A549 (cell line): ENCODE measurements at regions not wholly inside any gene's neighbourhood (a gene's known extent, or its start where the extent isn't known, plus 50 kb on each side); places are given as distances from the start of the nearest gene placed in this dataset.

ENCODE experiments used
- ATAC-seq, 2 experiments: fragments of 200-7000 bp in 1 of 2; fragments of >200 bp in 1 of 2; cut with Nextera tagmentation in 1 of 2; cut with Tn5 transposase in 1 of 2; 3 replicates each; pipeline versions ENCODE4 v1.8.0 to v1.9.1; 2018 to 2020; ENCODE audit warnings: mild to moderate bottlenecking in 1 of 2, moderate library complexity in 1 of 2
- CTCF ChIA-PET: fragments of 300-600 bp; sonication (Branson Sonifier 250); formaldehyde crosslinking; extraction: SDS; loops from one replicate; lab custom pipeline; 2021; ENCODE audit warnings: antibody characterized with exemption, inconsistent platforms; lab: Yijun Ruan, JAX
- POLR2A ChIA-PET: fragments of 350-600 bp; formaldehyde crosslinking; extraction: SDS; loops from one replicate; lab custom pipeline; 2021; ENCODE audit warnings: antibody characterized with exemption, inconsistent platforms; lab: Yijun Ruan, JAX
- DNase-seq, 2 experiments: peaks; one replicate each; pipeline versions ENCODE4 v3.0.0 to v3.0.0-alpha.2; 2011 to 2016; ENCODE audit warnings: low read depth in 1 of 2, low spot score in 1 of 2
- FAIRE-seq: peaks from 2 replicates; lab custom pipeline; 2011; peaks lifted over from hg19 to GRCh38; lab: Jason Lieb, UNC
- H3K27ac ChIP-seq, 2 experiments: fragments of >200 bp; sonication (Bioruptor Twin); formaldehyde crosslinking; 3 replicates each; pipeline ENCODE4 v1.5.1; 2016 to 2017
- H3K4me1 ChIP-seq: fragments of >200 bp; sonication (Bioruptor Twin); formaldehyde crosslinking; 3 replicates; pipeline ENCODE4 v1.6.1; 2016
- H3K4me2 ChIP-seq: fragments of >200 bp; sonication (Bioruptor Twin); formaldehyde crosslinking; 3 replicates; pipeline ENCODE4 v1.6.1; 2016
- H3K4me3 ChIP-seq: fragments of >200 bp; sonication (Bioruptor Twin); formaldehyde crosslinking; 3 replicates; pipeline ENCODE4 v1.5.1; 2016
- H3K9me3 ChIP-seq: fragments of >200 bp; sonication (Bioruptor Twin); formaldehyde crosslinking; 3 replicates; pipeline ENCODE4 v1.6.1; 2016
- CBX2 ChIP-seq: fragments of 200-600 bp; sonication (generic); IDR thresholded peaks from 2 replicates; pipeline ENCODE4 v1.6.1; 2016; ENCODE audit warnings: low read depth, mild to moderate bottlenecking, borderline replicate concordance
- CBX8 ChIP-seq: fragments of 200-600 bp; sonication (generic); IDR thresholded peaks from 2 replicates; pipeline ENCODE4 v1.6.1; 2016
- EHMT2 ChIP-seq: fragments of 200-600 bp; sonication (generic); IDR thresholded peaks from 2 replicates; pipeline ENCODE4 v1.6.1; 2016; ENCODE audit warnings: antibody characterized with exemption, low read depth, mild to moderate bottlenecking, moderate library complexity
- ESRRA ChIP-seq: fragments of 150-350 bp; IDR thresholded peaks from 2 replicates; pipeline ENCODE4 v1.6.1; 2014; ENCODE audit warnings: mild to moderate bottlenecking, low read length, borderline replicate concordance
- FOXS1 ChIP-seq: fragments of 250-450 bp; sonication (Bioruptor Pico); IDR thresholded peaks from 2 replicates; pipeline ENCODE4 v1.5.0; 2020; ENCODE audit warnings: mild to moderate bottlenecking, moderate library complexity
- GATA3 ChIP-seq: IDR thresholded peaks from 2 replicates; pipeline ENCODE4 v1.6.1; 2012; ENCODE audit warnings: borderline replicate concordance
- HDAC2 ChIP-seq: fragments of 200-600 bp; sonication (generic); IDR thresholded peaks from 2 replicates; pipeline ENCODE4 v1.6.1; 2016
- HOXB13 ChIP-seq: fragments of 250-450 bp; sonication (Bioruptor Pico); IDR thresholded peaks from 2 replicates; pipeline ENCODE4 v1.5.0; 2020; ENCODE audit warnings: low read depth, mild to moderate bottlenecking, moderate library complexity
- JUNB ChIP-seq: fragments of >200 bp; sonication (Bioruptor Twin); formaldehyde crosslinking; IDR thresholded peaks from 2 replicates; pipeline ENCODE4 v1.6.1; 2016
- KDM1A ChIP-seq: fragments of 200-600 bp; sonication (generic); IDR thresholded peaks from 2 replicates; pipeline ENCODE4 v1.6.1; 2016; ENCODE audit warnings: low read depth, mild to moderate bottlenecking
- MAFK ChIP-seq: fragments of 450-650 bp; IDR thresholded peaks from 2 replicates; pipeline ENCODE4 v1.6.1; 2014; ENCODE audit not compliant: partially characterized antibody
- NR3C1 ChIP-seq: fragments of >200 bp; sonication (Bioruptor Twin); formaldehyde crosslinking; IDR thresholded peaks from 3 replicates; pipeline ENCODE4 v1.6.1; 2017
- RAD21 ChIP-seq, 2 experiments: fragments of >200 bp in 1 of 2; sonication (Bioruptor Twin) in 1 of 2; formaldehyde crosslinking in 1 of 2; IDR thresholded peaks in 1 of 2; conservative IDR thresholded peaks in 1 of 2; 2 replicates in 1 of 2; 3 replicates in 1 of 2; pipeline ENCODE4 v1.6.1; 2012 to 2018; ENCODE audit warnings: inconsistent platforms in 1 of 2
- RARB ChIP-seq: fragments of 250-450 bp; sonication (Bioruptor Pico); IDR thresholded peaks from 2 replicates; pipeline ENCODE4 v1.8.0; 2021; ENCODE audit warnings: mild to moderate bottlenecking, moderate library complexity
- RCOR1 ChIP-seq: fragments of 150-350 bp; IDR thresholded peaks from 2 replicates; pipeline ENCODE4 v1.6.1; 2014; ENCODE audit warnings: antibody characterized with exemption, low read length, low read depth
- RNF2 ChIP-seq: fragments of 200-600 bp; sonication (generic); IDR thresholded peaks from 2 replicates; pipeline ENCODE4 v1.6.1; 2016; ENCODE audit warnings: low read depth, mild to moderate bottlenecking, antibody characterized with exemption, moderate library complexity, borderline replicate concordance
- SMC3 ChIP-seq: fragments of >200 bp; sonication (Bioruptor Twin); formaldehyde crosslinking; IDR thresholded peaks from 3 replicates; pipeline ENCODE4 v1.6.1; 2018; ENCODE audit warnings: inconsistent platforms
- TP53 ChIP-seq: fragments of 250-450 bp; sonication (Bioruptor Pico); IDR thresholded peaks from 2 replicates; pipeline ENCODE4 v1.5.0; 2021; ENCODE audit warnings: mild to moderate bottlenecking, moderate library complexity
- ZC3H11A ChIP-seq: fragments of 450-650 bp; IDR thresholded peaks from 2 replicates; pipeline ENCODE4 v1.6.1; 2014; ENCODE audit warnings: antibody characterized with exemption, mild to moderate bottlenecking
- ZNF302 ChIP-seq: fragments of 250-450 bp; sonication (Bioruptor Pico); IDR thresholded peaks from 2 replicates; pipeline ENCODE4 v1.9.0; 2021; ENCODE audit warnings: inconsistent platforms, mild to moderate bottlenecking, moderate library complexity
- ZSCAN20 ChIP-seq: fragments of 250-450 bp; sonication (Bioruptor Pico); IDR thresholded peaks from 2 replicates; pipeline ENCODE4 v1.8.0; 2022; ENCODE audit warnings: mild to moderate bottlenecking, moderate library complexity
- WGBS: methylation state at CpG from one replicate; pipeline ENCODE4 v1.1.6; 2017; ENCODE audit errors: missing lambda C conversion rate; 5-methylcytosine and 5-hydroxymethylcytosine counted together
- TF ChIP-seq, protein P1 (sequence below): fragments of >200 bp; sonication (Bioruptor Twin); formaldehyde crosslinking; IDR thresholded peaks from 2 replicates; pipeline ENCODE4 v1.6.1; 2016
- TF ChIP-seq, protein P2 (sequence below): IDR thresholded peaks from 2 replicates; pipeline ENCODE4 v1.6.1; 2012
- TF ChIP-seq, protein P3 (sequence below): IDR thresholded peaks from 2 replicates; pipeline ENCODE4 v1.6.1; 2012; ENCODE audit warnings: low read depth, borderline replicate concordance
- TF ChIP-seq, protein P4 (sequence below): fragments of 450-650 bp; IDR thresholded peaks from 2 replicates; pipeline ENCODE4 v1.6.1; 2014; ENCODE audit warnings: antibody characterized with exemption
- TF ChIP-seq, protein P5 (sequence below): fragments of 150-350 bp; IDR thresholded peaks from 2 replicates; pipeline ENCODE4 v1.6.1; 2014; ENCODE audit warnings: low read depth, mild to moderate bottlenecking, low read length
- TF ChIP-seq, protein P6 (sequence below): fragments of 200-600 bp; sonication (generic); IDR thresholded peaks from 2 replicates; pipeline ENCODE4 v1.6.1; 2016; ENCODE audit warnings: antibody characterized with exemption, mild to moderate bottlenecking, moderate library complexity

DNA sequence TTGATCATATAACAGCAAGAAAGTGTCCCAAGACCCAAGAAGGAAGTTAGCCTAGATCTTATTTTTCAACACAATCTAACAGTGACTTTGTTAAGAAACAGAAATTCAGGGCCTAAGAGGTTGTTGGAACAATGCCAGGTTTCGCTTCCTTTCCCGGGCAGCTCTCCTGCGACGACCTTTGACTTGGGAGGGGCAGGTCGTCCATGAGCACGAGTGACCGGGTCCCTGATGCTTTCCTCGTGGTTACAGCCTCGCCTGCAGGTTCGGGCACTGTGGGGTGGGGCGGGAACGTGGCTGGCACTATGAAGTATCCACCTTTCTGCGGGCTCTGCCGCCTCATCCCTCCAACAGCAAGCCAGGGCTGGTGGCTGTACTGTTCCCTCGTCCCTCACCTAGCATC lies 90.1 kb upstream of the RGMA start (continued):
- no peak for TF ChIP-seq NR3C1
- TF ChIP-seq ZSCAN20 (CRISPR knock-in tag) = no peak
- TF ChIP-seq EHMT2 = no peak
- TF ChIP-seq RNF2 = no peak
- no peak for TF ChIP-seq ZNF302 (CRISPR knock-in tag)
- TF ChIP-seq, protein P1, sequence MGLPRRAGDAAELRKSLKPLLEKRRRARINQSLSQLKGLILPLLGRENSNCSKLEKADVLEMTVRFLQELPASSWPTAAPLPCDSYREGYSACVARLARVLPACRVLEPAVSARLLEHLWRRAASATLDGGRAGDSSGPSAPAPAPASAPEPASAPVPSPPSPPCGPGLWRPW = no peak
- TF ChIP-seq, protein P2, sequence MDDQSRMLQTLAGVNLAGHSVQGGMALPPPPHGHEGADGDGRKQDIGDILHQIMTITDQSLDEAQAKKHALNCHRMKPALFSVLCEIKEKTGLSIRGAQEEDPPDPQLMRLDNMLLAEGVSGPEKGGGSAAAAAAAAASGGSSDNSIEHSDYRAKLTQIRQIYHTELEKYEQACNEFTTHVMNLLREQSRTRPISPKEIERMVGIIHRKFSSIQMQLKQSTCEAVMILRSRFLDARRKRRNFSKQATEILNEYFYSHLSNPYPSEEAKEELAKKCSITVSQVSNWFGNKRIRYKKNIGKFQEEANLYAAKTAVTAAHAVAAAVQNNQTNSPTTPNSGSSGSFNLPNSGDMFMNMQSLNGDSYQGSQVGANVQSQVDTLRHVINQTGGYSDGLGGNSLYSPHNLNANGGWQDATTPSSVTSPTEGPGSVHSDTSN = no peak
- no peak for TF ChIP-seq JUNB
- TF ChIP-seq FOXS1 (CRISPR knock-in tag) = no peak

DNA sequence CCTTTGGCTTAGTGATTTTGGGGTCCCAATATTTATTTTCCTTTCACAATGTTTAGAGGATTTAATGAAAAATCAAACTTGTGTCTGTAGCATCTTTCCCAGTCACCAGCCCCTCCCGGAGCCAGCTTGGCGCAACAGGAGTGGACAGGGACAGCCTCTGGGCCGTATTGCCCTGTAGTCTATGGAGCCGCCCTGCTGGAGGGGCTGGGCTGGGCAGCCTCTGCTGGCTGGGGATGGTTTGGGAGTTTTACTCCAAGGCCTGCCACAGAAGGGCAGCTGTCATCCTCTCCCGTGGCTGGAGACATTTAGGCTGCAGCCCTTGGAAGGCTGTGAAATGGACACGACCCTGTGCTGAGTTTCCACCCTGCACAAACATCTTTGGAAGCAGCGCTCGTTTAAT lies 89.4 kb upstream of the RGMA start:
- FAIRE-seq (no peak), ATAC-seq (no peak), DNase-seq (no peak)
- Histone ChIP-seq H3K4me3 (no peak overlapping the region), H3K4me2 (no peak overlapping the region), H3K4me1 (no peaks in the 10 kb centered on the region), H3K9me3 (peaks cover 4% of the 10 kb centered on the region; the same call in 1 of the 3 replicates), H3K27ac (no peak overlapping the region)
- ChIA-PET CTCF (no interaction called here), POLR2A (no interaction called here)
- TF ChIP-seq ESRRA = no peak
- no peak for TF ChIP-seq RAD21 (conservative IDR thresholded peaks at IDR 0.05 in 1 of 2, IDR thresholded peaks at IDR 0.05 in 1 of 2)
- WGBS = 59% methylated on average over 8 of the region's 8 CpGs

DNA sequence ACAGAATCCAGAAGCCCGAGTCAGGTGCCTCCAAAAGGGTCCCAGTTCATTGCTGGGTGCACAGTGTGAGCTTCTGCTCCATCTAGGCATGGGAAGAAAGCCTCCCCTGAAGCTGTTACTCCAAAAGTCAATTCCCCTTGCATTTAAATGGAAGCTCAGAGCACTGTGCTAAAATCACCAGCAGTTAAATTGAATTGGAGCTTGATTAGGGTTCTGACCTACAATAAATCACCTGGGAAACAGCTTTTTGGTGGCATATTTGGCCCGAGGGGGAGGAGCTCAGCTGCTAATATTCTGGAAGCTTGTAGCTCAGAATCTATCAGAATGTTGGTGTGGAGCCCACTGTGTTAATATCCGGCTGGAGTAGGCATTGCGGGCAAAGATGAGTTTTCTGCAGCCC lies 87.1 kb upstream of the RGMA start:
- FAIRE-seq (no peak), ATAC-seq (no peak), DNase-seq (no peak)
- CTCF ChIA-PET = no interaction called here
- 41% methylated on average over 4 of the region's 4 CpGs for WGBS
- Histone ChIP-seq H3K27ac (no peak overlapping the region), H3K4me2 (no peak overlapping the region), H3K9me3 (peaks cover 12% of the 10 kb centered on the region; the same call in 2 of the 3 replicates), H3K4me1 (no peaks in the 10 kb centered on the region), H3K4me3 (no peak overlapping the region)
- TF ChIP-seq, protein P3, sequence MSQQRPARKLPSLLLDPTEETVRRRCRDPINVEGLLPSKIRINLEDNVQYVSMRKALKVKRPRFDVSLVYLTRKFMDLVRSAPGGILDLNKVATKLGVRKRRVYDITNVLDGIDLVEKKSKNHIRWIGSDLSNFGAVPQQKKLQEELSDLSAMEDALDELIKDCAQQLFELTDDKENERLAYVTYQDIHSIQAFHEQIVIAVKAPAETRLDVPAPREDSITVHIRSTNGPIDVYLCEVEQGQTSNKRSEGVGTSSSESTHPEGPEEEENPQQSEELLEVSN = no peak
- TF ChIP-seq ESRRA (no peak), EHMT2 (no peak), MAFK (no peak), TP53 (CRISPR knock-in tag) (no peak), SMC3 (no peak), NR3C1 (no peak), RAD21 (conservative IDR thresholded peaks at IDR 0.05 in 1 of 2, IDR thresholded peaks at IDR 0.05 in 1 of 2) (no peak), RARB (no peak), KDM1A (no peak)
- TF ChIP-seq, protein P4, sequence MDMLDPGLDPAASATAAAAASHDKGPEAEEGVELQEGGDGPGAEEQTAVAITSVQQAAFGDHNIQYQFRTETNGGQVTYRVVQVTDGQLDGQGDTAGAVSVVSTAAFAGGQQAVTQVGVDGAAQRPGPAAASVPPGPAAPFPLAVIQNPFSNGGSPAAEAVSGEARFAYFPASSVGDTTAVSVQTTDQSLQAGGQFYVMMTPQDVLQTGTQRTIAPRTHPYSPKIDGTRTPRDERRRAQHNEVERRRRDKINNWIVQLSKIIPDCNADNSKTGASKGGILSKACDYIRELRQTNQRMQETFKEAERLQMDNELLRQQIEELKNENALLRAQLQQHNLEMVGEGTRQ = no peak
- POLR2A ChIA-PET = no interaction called here

DNA sequence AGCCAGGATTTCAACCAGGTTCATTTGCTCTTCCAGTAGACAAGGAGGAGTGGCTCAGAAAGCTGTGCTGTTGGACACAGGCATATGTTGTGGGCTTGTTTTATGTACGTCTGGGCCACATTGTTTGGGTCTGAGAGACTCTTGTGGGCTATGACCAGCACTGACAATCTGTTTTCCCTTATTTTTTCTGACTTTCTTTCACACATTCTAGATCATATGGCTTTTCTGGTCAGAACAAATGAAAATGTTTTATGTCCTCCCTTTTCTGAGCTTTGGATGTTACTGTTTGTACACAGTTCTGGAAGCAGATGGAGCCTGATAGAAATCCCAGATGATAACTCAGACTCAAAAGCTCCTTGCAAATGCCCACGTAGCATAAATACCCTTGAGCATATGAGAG lies 85.8 kb upstream of the RGMA start:
- WGBS = 2% methylated on average over 2 of the region's 2 CpGs
- no peak for FAIRE-seq
- H3K4me1 ChIP-seq = no peaks in the 10 kb centered on the region
- TF ChIP-seq ZSCAN20 (CRISPR knock-in tag) = no peak
- no peak for TF ChIP-seq HDAC2
- no peak for TF ChIP-seq CBX8
- TF ChIP-seq HOXB13 (CRISPR knock-in tag) = no peak
- TF ChIP-seq, protein P5, sequence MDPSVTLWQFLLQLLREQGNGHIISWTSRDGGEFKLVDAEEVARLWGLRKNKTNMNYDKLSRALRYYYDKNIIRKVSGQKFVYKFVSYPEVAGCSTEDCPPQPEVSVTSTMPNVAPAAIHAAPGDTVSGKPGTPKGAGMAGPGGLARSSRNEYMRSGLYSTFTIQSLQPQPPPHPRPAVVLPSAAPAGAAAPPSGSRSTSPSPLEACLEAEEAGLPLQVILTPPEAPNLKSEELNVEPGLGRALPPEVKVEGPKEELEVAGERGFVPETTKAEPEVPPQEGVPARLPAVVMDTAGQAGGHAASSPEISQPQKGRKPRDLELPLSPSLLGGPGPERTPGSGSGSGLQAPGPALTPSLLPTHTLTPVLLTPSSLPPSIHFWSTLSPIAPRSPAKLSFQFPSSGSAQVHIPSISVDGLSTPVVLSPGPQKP = no peak
- TF ChIP-seq, protein P6, sequence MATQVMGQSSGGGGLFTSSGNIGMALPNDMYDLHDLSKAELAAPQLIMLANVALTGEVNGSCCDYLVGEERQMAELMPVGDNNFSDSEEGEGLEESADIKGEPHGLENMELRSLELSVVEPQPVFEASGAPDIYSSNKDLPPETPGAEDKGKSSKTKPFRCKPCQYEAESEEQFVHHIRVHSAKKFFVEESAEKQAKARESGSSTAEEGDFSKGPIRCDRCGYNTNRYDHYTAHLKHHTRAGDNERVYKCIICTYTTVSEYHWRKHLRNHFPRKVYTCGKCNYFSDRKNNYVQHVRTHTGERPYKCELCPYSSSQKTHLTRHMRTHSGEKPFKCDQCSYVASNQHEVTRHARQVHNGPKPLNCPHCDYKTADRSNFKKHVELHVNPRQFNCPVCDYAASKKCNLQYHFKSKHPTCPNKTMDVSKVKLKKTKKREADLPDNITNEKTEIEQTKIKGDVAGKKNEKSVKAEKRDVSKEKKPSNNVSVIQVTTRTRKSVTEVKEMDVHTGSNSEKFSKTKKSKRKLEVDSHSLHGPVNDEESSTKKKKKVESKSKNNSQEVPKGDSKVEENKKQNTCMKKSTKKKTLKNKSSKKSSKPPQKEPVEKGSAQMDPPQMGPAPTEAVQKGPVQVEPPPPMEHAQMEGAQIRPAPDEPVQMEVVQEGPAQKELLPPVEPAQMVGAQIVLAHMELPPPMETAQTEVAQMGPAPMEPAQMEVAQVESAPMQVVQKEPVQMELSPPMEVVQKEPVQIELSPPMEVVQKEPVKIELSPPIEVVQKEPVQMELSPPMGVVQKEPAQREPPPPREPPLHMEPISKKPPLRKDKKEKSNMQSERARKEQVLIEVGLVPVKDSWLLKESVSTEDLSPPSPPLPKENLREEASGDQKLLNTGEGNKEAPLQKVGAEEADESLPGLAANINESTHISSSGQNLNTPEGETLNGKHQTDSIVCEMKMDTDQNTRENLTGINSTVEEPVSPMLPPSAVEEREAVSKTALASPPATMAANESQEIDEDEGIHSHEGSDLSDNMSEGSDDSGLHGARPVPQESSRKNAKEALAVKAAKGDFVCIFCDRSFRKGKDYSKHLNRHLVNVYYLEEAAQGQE = no peak
- TF ChIP-seq RCOR1 = no peak
- no peak for TF ChIP-seq RNF2
- no peak for TF ChIP-seq GATA3
- no peak for TF ChIP-seq CBX2
- no peak for TF ChIP-seq ZC3H11A
- ChIA-PET POLR2A (no interaction called here), CTCF (interaction anchor here (1.3 kb wide), 1 partner anchor 87 kb away, joined by 6 read pairs; no protein-coding TSS in a partner anchor)
- no peak for DNase-seq
- ATAC-seq = no peak
- H3K4me3 ChIP-seq = no peak overlapping the region
- peaks cover 12% of the 10 kb centered on the region; the same call in 2 of the 3 replicates for H3K9me3 ChIP-seq
- no peak overlapping the region for H3K4me2 ChIP-seq
- H3K27ac ChIP-seq = no peak overlapping the region
